ENCODE measurements at regions not wholly inside any gene's neighbourhood (a gene's known extent, or its start where the extent isn't known, plus 50 kb on each side); places are given as distances from the start of the nearest gene placed in this dataset.

DNA sequence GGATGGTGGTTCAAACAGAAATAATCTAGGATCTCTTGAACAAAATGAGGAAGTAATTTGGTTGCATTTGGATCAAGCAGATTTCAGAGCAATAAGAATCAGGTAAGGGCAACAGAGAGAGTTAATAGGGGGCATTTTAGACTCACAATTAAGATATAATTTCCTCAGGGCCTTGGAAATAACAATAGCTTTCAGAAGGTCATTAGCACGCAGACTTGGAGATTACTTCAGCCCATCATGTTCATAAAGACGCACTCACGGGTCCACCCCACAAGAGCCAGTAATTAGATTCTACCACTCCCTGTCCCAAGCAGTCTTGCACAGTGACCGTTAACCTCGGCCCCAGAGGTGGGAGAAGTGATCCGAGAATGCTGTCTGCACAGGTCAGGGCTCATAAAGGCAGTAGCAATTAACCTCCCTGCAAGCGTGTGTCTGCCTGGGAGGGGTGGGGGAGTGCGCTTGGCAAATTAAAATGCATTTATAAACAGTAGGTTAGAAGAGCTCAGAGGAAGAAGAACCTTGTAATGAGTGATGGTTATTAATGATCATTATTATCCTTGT is 125.7 kb upstream of the CCDC196 start:
- no peak overlapping the region for H3K4me3 ChIP-seq
- no peak overlapping the region for H3K27ac ChIP-seq

DNA sequence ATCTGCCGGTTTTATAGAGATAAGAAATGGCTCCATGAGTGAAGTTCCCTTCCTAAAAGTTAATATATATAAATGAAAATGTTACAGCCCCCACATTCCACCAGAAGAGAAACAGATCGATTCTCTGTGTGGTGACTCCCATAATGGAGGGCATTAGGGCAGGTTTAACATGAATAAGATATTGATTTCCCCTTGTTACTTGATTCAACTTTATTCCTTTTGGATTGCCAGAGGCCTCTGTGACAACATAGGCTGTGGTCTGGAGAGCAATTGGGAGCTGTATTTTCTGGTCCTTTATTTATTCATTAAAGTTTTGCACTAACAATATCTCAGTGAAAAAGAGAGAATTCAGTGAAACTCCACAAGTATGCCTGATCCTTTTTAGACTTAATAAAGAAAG is 125.2 kb upstream of the CCDC196 start:
- H3K27ac ChIP-seq: no peak overlapping the region
- no peak overlapping the region for H3K4me3 ChIP-seq

DNA sequence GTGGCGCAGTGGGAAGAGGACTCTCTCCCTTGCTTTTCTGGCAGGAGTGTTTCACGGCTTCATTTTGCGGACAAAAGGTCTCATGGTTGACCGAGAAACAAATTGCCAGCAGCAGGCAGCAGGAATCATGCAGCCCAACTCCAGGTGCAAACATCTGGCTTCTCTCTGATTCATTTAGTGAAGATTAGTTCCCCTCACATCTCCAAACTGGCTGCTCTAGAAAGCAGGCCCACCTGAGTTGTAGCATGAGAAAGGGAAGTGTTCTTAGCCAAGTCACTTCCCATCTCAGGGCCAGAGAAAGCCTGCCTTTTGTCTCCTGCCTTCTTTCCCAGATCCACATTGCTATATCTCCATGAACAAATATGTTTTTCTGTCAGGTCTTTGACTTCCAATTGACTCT is 120.8 kb upstream of the CCDC196 start:
- Histone ChIP-seq H3K4me3 (no peak overlapping the region), H3K27ac (no peak overlapping the region)

DNA sequence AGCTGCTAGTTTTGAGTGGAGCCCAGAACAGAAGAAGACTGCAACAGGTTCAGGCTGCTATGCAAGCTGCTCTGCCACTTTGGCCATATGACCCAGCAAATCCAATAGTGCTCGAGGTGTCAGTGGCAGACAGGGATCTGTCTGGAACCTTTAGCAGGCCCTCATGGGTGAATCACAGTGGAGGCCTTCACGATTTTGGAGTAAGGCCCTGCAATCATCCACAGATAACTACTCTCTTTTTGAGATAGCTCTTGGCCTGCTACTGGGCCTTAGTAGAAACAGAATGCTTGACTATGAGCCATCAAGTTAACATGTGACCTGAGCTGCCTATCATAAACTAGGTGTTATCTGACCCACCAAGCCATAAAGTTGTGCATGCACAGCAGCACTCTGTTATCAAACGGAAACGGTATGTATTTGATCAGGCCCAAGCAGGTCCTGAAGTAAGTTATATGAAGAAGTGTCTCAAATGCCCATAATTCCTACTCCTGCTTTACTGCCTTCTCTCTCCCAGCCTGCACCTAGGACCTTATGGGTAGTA is 116.9 kb upstream of the CCDC196 start:
- no peak overlapping the region for H3K27ac ChIP-seq
- H3K4me3 ChIP-seq: no peak overlapping the region

DNA sequence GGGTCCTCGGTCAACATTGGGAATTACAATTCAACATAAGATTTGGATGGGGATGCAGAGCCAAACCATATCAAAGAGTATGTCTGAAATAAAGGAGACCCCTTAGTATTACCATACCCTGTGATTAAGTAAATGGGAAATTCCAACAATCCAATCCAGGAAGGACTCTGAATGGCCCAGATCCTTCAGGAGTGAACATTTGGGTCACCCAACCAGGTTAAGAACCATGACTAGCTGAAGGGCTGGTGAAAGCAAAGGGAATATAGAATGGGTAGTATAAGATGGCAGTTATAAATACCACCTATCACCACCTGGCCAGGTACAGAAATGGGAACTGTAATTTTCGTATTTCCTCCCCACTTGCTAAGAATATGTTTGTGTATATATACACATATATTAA is 114.4 kb upstream of the CCDC196 start:
- Histone ChIP-seq H3K27ac (no peak overlapping the region), H3K4me3 (no peak overlapping the region)

DNA sequence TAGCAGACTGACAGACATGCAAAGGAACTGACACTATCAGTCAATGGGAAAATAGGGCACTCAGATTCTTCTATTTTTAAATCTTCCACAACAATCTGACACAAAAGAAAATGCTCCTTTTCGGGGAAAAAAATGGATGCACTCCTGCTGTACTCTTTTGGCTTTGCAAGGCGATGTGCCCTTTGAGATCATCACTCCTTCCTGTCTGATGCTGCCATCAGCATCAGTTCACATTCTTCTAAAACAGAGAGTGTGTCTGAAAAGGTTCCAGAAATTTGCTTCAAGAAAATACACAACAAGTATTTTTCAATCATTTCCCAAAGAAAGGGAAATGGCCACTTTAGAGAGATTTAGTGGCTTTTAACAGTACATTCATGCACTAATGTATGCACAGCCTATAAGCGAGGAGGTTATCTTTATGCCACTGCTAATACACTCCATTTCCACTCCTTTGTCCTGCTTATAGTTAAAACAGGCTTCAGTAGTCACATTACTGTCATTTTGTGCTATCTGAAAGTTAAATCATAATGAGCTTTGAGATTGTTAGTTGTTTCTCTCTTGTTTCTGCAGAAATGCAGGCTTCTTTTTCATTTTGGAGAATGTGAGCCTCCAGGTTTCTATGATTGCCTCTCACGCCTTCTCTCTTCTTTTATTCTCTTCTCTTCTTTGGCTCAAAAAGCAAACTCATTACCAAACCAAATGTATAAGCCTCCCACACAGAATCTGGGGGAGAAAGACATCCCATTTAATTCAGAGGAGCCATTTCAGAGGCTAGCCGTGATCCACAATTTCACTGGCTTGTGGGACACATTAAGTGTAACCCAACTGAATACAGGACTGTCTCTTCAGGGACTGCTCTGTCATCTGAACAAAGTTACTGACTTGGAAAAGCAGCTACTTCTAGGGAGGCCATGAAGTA is 110.9 kb upstream of the CCDC196 start:
- Histone ChIP-seq H3K4me3 (no peak overlapping the region), H3K27ac (no peak overlapping the region)

DNA sequence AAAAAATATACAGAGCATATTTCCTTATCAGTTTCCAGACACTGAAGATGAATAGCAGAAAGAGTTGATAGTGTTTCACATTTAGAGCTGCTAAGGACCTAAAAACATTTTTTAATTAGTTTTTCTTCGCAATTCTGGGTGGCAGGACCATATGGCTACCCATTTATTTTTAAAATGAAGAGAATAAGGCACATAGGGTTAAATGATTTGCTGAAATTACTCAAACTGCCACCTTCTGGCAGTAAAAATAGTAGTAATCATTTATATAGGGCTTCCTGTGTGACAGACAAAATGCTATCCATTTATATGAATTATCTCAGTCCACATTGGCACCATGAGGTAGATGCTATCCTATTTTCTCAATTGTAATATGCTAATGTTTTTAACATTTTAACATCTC is 108.6 kb upstream of the CCDC196 start:
- Histone ChIP-seq H3K27ac (no peak overlapping the region), H3K4me3 (no peak overlapping the region)

DNA sequence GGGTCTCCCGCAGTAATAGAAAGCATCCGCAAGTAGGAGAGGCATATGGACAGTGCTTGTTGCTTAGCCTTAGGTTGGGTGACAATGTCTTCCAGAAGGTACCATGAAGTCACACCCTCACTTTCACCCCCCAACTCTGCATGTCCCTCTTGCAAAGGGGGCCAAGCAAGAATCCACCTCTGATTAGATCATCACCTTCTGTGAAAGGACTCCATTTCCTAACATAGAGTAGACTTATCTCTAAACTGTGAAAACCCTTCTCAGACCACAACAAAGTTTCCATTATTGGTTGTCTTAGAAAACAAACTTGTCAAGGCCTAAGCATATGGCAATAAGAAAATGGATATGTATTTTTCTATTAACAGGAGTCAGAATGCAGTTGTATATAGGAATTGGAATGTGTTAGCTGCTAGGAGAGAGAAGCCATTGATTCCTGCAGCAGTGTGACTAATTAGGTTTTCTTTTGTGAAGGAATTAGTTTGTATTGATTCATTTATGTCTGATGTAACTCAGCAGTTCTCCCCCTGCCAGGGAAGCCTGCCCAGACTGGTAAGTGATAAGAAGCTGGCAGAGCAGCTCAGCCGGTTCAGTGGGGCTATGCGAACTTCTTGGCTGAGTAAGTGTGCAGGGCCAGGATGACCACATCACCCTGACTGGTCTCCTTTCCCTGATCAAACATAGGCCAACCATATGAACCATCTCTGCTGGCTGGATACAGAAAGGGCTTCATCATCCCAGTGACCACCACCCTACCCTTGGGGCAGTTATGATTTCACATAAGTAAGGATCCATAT is 107.3 kb upstream of the CCDC196 start:
- no peak overlapping the region for H3K27ac ChIP-seq

DNA sequence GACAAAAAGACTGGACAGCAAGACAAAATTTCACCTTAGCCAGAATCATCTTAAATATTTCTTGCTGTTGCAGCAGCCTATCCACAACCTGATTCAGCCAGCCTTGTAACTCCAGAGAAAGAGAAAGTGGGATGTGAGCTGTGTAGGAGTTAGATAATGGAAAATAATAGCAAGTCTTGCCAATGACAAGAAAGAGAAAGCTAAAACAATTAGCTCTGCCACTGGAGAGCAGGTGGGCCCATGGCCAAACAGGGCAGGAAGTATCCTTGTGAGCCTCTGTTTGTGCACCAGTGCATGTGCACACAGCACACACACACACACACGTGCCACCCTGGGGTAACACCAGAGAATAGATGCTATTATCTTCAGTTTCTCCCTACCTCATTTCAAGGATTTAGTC is 106.0 kb upstream of the CCDC196 start:
- no peak overlapping the region for H3K27ac ChIP-seq
- no peak overlapping the region for H3K4me3 ChIP-seq

More for the DNA sequence above, 107.3 kb upstream of the CCDC196 start:
- H3K4me3 ChIP-seq: no peak overlapping the region

DNA sequence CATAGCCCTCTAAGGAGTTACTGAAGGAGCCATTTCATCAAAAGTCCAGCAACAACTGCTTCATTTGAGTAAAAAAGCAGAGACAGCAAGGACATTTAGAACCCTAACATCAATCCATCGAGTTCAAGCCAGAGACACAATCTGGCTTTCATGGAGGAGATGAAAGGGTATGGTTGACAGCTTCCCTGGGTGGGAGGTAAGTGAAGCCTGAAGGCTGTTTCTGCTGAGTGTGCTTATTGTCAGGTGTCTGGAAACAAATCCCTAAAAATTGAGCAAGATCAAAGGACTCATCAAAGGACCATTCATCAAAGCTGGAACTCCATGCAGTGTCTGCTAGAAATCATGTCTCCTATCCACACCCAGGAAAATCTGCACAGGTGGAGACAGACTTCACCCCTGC is 104.4 kb upstream of the CCDC196 start:
- H3K4me3 ChIP-seq: no peak overlapping the region
- H3K27ac ChIP-seq: no peak overlapping the region

DNA sequence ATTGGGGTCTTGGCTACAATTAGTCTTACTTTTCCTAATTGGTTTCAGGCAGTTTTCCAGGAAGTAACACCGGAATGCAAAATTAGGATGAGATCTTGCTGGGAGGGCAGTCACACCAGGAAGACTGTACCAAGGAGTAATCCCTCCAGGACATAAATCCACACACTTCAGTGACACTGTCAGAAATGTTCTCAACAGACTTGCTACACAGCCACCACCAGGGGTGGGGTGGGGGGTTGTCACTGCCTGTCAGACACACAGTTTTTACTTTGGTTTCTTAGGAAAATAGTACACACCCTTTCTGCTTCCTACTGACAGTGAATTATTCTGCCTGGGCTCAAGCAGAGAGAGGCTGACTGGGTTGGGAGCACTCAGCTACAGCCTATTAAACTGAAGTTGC is 102.9 kb upstream of the CCDC196 start:
- no peak overlapping the region for H3K27ac ChIP-seq
- H3K4me3 ChIP-seq: no peak overlapping the region

DNA sequence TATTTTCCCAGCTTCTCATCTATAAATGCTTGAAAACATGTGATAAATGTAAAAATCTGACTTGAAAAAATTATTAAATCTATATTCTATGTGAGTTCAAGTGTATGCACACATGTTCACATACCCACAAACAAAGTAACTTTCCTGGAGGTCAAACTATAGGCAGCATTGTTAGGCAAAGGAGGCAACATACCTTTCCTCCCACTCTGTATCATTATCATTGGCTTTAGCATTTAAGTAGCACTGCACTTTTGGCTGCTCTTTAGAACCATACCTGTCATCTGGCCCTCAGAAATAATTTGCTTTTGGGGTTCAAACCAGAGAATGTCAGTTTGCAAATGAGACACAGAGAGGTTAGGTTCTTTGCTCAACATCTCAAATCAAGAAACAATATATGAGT is 102.4 kb upstream of the CCDC196 start:
- H3K4me3 ChIP-seq: no peak overlapping the region

DNA sequence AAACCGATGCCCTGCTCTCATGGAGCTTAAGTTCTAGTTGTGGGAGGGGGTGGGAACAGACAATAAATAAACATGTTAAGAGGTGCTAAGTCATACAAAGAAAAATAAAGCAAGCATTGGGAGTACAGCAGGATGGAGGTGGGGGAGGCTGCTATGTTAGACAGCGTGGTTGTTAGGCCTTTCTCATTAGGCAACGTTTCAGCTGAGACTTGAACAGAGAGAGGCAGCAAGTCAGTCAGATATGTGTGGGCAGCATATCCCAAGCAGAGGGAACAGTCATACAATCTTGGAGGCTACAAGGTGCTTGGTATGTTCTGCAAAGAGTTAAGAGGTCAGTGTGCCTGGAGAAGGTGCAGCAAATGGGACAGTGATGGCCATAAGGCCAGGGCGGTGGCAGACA is 97.7 kb upstream of the CCDC196 start:
- H3K4me3 ChIP-seq: no peak overlapping the region

More for the DNA sequence above, 102.4 kb upstream of the CCDC196 start:
- no peak overlapping the region for H3K27ac ChIP-seq

DNA sequence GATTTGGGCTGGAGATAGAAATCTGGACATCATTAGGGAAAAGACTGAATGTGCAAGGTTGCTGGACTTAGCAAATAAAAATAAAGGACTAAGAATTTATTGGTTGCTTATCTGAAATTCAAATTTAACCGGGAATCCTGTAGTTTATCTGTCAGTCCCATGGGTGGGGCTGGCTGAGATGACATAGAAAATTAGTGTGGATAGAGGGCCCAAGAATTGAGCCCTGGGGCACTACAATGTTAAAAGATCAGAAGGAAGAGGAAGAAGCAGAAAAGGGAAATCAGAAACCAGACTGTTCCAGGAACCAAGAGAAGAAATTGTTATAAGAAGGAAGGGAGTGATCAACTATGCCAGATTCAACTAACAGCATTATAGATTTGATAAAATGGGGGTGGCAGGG is 96.7 kb upstream of the CCDC196 start:
- H3K4me3 ChIP-seq: no peak overlapping the region
- H3K27ac ChIP-seq: no peak overlapping the region

More for the DNA sequence above, 97.7 kb upstream of the CCDC196 start:
- H3K27ac ChIP-seq: no peak overlapping the region

DNA sequence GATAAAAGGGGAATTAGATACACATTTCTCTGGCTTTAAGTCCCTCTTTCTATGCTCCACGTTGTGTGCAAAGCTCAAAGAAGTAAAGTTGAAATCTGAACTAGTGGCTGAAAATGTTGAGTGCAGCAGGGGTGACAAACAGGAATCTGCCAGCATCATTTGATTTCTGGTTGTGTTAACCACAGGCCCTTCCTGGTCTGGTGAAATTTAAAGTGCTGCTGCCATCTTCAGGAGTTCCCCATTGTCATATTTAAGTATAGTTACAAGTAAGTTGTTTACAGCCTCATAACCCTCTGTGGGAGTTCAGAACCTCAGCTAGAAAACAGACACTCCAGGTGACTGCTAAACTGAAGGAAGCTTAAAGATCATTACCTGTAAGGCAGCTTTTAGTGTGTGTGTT is 90.9 kb upstream of the CCDC196 start:
- H3K27ac ChIP-seq: no peak overlapping the region

DNA sequence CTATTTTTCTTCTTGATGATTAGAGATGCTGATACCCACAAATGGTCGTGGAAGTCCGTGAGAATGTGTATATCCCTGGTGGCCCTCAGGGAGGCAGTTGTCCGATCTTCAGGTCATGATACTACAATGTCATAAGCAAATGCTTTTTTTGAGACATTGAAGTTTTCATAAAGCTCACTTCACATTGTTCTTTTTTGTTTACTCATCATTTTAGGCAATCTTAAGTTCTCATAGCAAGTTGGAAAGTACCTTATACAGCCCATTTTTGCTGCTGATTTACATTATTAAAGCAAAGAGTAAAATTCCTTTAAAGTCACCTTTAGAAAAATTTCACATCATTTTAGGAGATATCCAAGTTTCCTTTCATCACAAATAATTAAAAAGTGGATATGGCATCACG is 90.0 kb upstream of the CCDC196 start:
- H3K4me3 ChIP-seq: no peak overlapping the region

More for the DNA sequence above, 90.9 kb upstream of the CCDC196 start:
- H3K4me3 ChIP-seq: no peak overlapping the region

DNA sequence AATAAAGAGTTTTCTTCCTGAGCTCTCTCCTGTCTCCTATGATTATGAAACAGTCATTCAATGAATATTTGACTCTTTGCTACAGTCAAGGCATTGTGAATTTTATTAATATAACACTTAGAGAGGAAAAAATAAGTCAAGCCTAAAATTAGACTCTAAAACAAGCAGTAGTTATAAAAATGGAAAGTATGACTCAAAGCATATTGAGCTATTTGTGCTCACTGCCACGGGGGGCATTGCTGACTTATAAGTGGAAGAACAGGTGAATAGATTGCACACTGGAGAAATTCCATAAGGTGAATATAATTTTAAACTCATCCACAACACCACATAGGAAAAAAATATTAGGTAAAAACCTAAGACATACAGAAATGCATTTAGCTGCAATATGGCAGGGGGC is 87.7 kb upstream of the CCDC196 start:
- Histone ChIP-seq H3K27ac (no peak overlapping the region), H3K4me3 (no peak overlapping the region)

More for the DNA sequence above, 90.0 kb upstream of the CCDC196 start:
- H3K27ac ChIP-seq: no peak overlapping the region

DNA sequence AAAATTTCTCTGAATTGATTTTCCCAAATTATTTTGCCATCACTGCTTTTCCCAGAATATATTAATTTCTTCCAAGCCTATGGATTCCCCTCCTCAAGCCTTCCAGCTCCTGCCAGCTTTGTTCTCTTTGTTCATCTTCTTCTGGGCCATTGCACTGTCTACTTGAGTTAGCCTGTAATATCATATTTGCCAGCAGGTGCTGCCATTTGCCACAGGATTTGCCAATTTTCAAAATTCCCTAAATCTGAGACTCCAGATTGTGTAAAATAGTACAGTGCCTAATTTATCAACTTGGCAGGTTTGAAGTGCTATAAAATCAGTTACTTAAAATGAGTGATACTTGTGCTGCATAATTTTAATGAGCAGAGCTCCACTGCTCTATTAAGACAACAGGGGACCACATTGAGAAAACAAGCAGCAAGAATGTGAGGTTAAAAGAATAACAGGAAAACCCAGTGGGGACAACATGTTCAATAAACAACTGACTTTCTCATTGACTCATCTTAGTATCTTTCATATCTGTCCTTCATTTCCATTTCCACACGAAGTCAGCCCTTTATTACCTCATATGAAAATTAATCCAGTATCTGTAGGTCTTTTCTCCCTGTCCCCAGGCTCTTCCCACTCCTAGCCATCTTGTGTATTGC is 84.6 kb upstream of the CCDC196 start:
- Histone ChIP-seq H3K27ac (no peak overlapping the region), H3K4me3 (no peak overlapping the region)

DNA sequence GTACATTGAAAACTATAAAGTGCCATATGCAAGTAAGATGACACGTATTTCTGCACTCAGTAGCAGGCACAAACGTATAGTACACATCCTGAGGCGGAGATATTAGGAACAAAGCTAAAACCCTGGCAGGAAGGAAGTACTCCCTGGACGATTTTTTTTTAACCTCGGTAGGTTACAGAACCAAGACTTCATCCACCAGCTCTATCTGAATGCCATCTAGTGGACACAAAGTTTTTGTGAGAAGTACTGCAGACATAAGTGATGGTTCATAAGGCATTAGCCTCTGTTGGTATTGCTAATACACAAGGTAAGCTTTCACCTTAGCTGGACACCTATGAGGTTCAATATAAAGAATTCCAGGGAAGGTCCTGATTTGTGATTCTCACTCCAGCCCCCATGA is 83.0 kb upstream of the CCDC196 start:
- no peak overlapping the region for H3K27ac ChIP-seq
- no peak overlapping the region for H3K4me3 ChIP-seq

DNA sequence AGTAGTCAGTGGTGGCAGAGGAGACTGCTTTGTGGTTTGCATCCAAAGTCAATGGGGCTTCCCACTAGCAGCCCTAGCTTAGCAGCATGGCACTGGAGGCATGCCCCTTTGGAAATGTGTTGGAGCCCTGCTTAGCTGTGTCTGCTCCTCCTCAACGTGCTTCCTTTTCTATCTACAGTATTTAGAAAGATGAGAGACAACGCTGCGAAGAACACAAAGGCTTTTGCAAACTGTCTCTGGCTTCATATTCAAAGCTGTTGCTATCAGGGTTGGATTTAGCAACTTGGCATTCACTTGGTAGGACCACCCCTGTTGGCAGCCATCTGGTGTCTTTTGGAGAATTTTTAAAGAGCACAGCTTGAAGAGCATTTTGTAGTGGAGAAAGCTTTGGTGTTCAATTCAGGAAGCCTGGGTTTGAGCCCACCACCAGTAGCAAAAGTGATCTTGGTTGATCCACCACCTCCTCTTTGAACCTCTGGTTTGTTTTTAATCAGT is 82.1 kb upstream of the CCDC196 start:
- H3K27ac ChIP-seq: no peak overlapping the region
- no peak overlapping the region for H3K4me3 ChIP-seq
